ENCODE measurements at regions not wholly inside any gene's neighbourhood (a gene's known extent, or its start where the extent isn't known, plus 50 kb on each side); places are given as distances from the start of the nearest gene placed in this dataset.

GRCh38 chr4:125658773-125659172 lies 344.0 kb downstream of the FAT4 start:
- no peak for TF ChIP-seq POLR2AphosphoS5 (IDR thresholded peaks at IDR 0.05)
- TF ChIP-seq CTCF (IDR thresholded peaks at IDR 0.05) = no peak
- no peak for TF ChIP-seq EP300 (IDR thresholded peaks at IDR 0.05)
- TF ChIP-seq POLR2A (IDR thresholded peaks at IDR 0.05) = no peak

All from suprapubic skin (tissue), 4 donors.